Neural cell (in vitro differentiated cells): ENCODE measurements at regions not wholly inside any gene's neighbourhood (a gene's known extent, or its start where the extent isn't known, plus 50 kb on each side); places are given as distances from the start of the nearest gene placed in this dataset.

Experiments
- H2AFZ ChIP-seq: fragments of 200-600, 300-800 bp; sonication (generic), shearing (Covaris generic); 2 replicates; pipeline ENCODE4 v1.6.0; 2014; ENCODE audit warnings: low read depth, mild to moderate bottlenecking, antibody characterized with exemption, low read length, moderate library complexity
- H3F3A ChIP-seq: fragments of 200-600 bp; shearing (Covaris generic); 2 replicates; pipeline ENCODE4 v1.6.1; 2016; ENCODE audit warnings: mild to moderate bottlenecking, moderate library complexity, mixed read lengths, antibody characterized with exemption, low read length; ENCODE audit not compliant: insufficient read depth, poor library complexity, severe bottlenecking
- H3K27ac ChIP-seq: fragments of 200-600, 300-800 bp; sonication (generic), shearing (Covaris generic); 2 replicates; pipeline ENCODE4 v1.5.1; 2014; ENCODE audit warnings: mild to moderate bottlenecking, low read length, moderate library complexity
- H3K27me3 ChIP-seq: fragments of 300-800, 200-600 bp; sonication (generic), shearing (Covaris generic); 2 replicates; pipeline ENCODE4 v1.6.0; 2014; ENCODE audit warnings: mild to moderate bottlenecking, low read depth, low read length, moderate library complexity; ENCODE audit not compliant: insufficient read depth
- H3K36me3 ChIP-seq: fragments of 300-800, 200-600 bp; sonication (generic), shearing (Covaris generic); 2 replicates; pipeline ENCODE4 v1.5.1; 2014; ENCODE audit warnings: mild to moderate bottlenecking, antibody characterized with exemption, low read length, moderate library complexity; ENCODE audit not compliant: insufficient read depth
- H3K4me2 ChIP-seq: fragments of 300-800, 200-600 bp; sonication (generic), shearing (Covaris generic); 2 replicates; pipeline ENCODE4 v1.6.0; 2014; ENCODE audit warnings: mild to moderate bottlenecking, low read length
- H3K4me3 ChIP-seq: fragments of 300-800, 200-600 bp; sonication (generic), shearing (Covaris generic); 2 replicates; pipeline ENCODE4 v1.5.1; 2014; ENCODE audit warnings: mild to moderate bottlenecking, low read length, moderate library complexity
- H3K79me2 ChIP-seq: fragments of 200-600 bp; shearing (Covaris generic); replicated peaks from 2 replicates; pipeline ENCODE4 v1.6.0; 2014; ENCODE audit warnings: mild to moderate bottlenecking, low read length, moderate library complexity; ENCODE audit not compliant: insufficient read depth
- H3K9ac ChIP-seq: fragments of 300-800, 200-600 bp; sonication (generic), shearing (Covaris generic); 2 replicates; pipeline ENCODE4 v1.6.1; 2016; ENCODE audit warnings: mild to moderate bottlenecking, low read length, mixed read lengths
- H3K9me2 ChIP-seq: fragments of 200-600 bp; shearing (Covaris generic); 2 replicates; pipeline ENCODE4 v1.6.1; 2016; ENCODE audit warnings: mild to moderate bottlenecking, low read length, mixed read lengths; ENCODE audit not compliant: insufficient read depth
- H3K9me3 ChIP-seq: fragments of 200-600, 300-800 bp; sonication (generic), shearing (Covaris generic); 2 replicates; pipeline ENCODE4 v1.6.1; 2016; ENCODE audit warnings: mild to moderate bottlenecking, mixed run types, low read length, moderate library complexity, mixed read lengths
- H4K20me1 ChIP-seq: fragments of 200-600 bp; shearing (Covaris generic); 2 replicates; pipeline ENCODE4 v1.6.1; 2016; ENCODE audit warnings: mild to moderate bottlenecking, mixed run types; ENCODE audit not compliant: insufficient read depth
- CTCF ChIP-seq: fragments of 450-650 bp; IDR thresholded peaks from 2 replicates; pipeline ENCODE4 v1.5.1; 2014; ENCODE audit warnings: antibody characterized with exemption, mild to moderate bottlenecking, moderate library complexity; ENCODE audit not compliant: poor library complexity, severe bottlenecking
- EP300 ChIP-seq: fragments of 450-650 bp; conservative IDR thresholded peaks from 2 replicates; pipeline ENCODE4 v1.6.1; 2014; ENCODE audit warnings: antibody characterized with exemption, mild to moderate bottlenecking, moderate library complexity; ENCODE audit not compliant: poor library complexity, severe bottlenecking
- EZH2 ChIP-seq: fragments of 200-600, 300-800 bp; shearing (Covaris generic), sonication (generic); IDR thresholded peaks from 2 replicates; pipeline ENCODE4 v1.6.1; 2014; ENCODE audit warnings: antibody characterized with exemption, low read length, borderline replicate concordance, mild to moderate bottlenecking; ENCODE audit not compliant: insufficient read depth, poor library complexity, severe bottlenecking
- MXI1 ChIP-seq: fragments of 450-650 bp; conservative IDR thresholded peaks from 2 replicates; pipeline ENCODE4 v1.6.1; 2014; ENCODE audit warnings: antibody characterized with exemption, mild to moderate bottlenecking; ENCODE audit not compliant: poor library complexity, severe bottlenecking
- POLR2AphosphoS5 ChIP-seq: IDR thresholded peaks from 2 replicates; pipeline ENCODE4 v1.6.1; 2012
- RAD21 ChIP-seq: fragments of 450-650 bp; conservative IDR thresholded peaks from 2 replicates; pipeline ENCODE4 v1.6.1; 2014; ENCODE audit warnings: antibody characterized with exemption, mild to moderate bottlenecking, moderate library complexity
- REST ChIP-seq: IDR thresholded peaks from 2 replicates; pipeline ENCODE4 v1.6.1; 2012; ENCODE audit warnings: borderline replicate concordance
- SMC3 ChIP-seq: fragments of 450-650 bp; conservative IDR thresholded peaks from 2 replicates; pipeline ENCODE4 v1.6.1; 2014; ENCODE audit warnings: antibody characterized with exemption, mild to moderate bottlenecking, moderate library complexity; ENCODE audit not compliant: poor library complexity
- TAF1 ChIP-seq: IDR thresholded peaks from 2 replicates; pipeline ENCODE4 v1.6.1; 2012; ENCODE audit warnings: low read depth

GRCh38 chr22:49553518-49554295 is 274.0 kb downstream of the BRD1 start:
- no peaks in the 10 kb centered on the region for H3K79me2 ChIP-seq
- H3K9me3 ChIP-seq, result no peaks in the 10 kb centered on the region
- no peak overlapping the region for H3K4me3 ChIP-seq
- TF ChIP-seq EZH2, result no peak
- no peak for TF ChIP-seq CTCF
- TF ChIP-seq POLR2AphosphoS5, result no peak
- TF ChIP-seq RAD21, result no peak
- TF ChIP-seq REST, result no peak
- TF ChIP-seq MXI1, result no peak
- TF ChIP-seq SMC3, result no peak
- no peak for TF ChIP-seq TAF1
- no peak for TF ChIP-seq EP300
- no peak overlapping the region for H3K9ac ChIP-seq
- H3K36me3 ChIP-seq, result no peaks in the 10 kb centered on the region
- H3K27ac ChIP-seq, result no peak overlapping the region
- H3K9me2 ChIP-seq, result no peaks in the 10 kb centered on the region
- no peak overlapping the region for H3K4me2 ChIP-seq
- no peak overlapping the region for H2AFZ ChIP-seq
- H3K27me3 ChIP-seq, result no peaks in the 10 kb centered on the region
- H4K20me1 ChIP-seq, result no peaks in the 10 kb centered on the region
- no peaks in the 10 kb centered on the region for H3F3A ChIP-seq

DNA sequence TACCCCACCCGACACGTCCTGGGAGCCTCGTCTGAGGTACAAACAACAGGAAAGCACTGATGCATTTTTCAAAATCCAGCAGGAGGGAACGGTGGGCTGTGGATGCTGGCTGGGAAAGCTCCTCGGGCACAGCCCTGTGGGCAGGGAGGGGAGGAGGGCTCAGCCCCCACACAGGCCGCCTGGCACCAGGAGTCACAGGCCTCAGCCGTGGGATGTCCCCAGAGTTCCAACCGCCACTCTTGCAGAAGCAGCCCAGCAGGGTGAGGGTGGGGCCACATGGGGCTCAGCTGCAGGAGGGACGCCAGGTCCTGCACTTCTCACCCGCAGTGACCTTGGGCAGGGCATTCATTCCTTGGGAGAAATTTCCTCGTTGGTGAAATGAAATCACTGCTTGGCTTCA is 274.6 kb downstream of the BRD1 start:
- Histone ChIP-seq H3K36me3 (no peaks in the 10 kb centered on the region), H2AFZ (no peak overlapping the region), H3K27me3 (no peaks in the 10 kb centered on the region), H3K9me3 (no peaks in the 10 kb centered on the region), H3K4me2 (no peak overlapping the region), H3K4me3 (no peak overlapping the region), H4K20me1 (no peaks in the 10 kb centered on the region), H3K9me2 (no peaks in the 10 kb centered on the region), H3K9ac (no peak overlapping the region), H3F3A (no peaks in the 10 kb centered on the region), H3K27ac (no peak overlapping the region), H3K79me2 (no peaks in the 10 kb centered on the region)
- TF ChIP-seq TAF1, result no peak
- TF ChIP-seq MXI1, result no peak
- TF ChIP-seq RAD21, result no peak
- TF ChIP-seq EZH2, result no peak
- TF ChIP-seq SMC3, result no peak
- TF ChIP-seq EP300, result no peak
- no peak for TF ChIP-seq POLR2AphosphoS5
- no peak for TF ChIP-seq REST
- TF ChIP-seq CTCF, result no peak
